Heart right ventricle (tissue), 16 donors: ENCODE measurements at regions not wholly inside any gene's neighbourhood (a gene's known extent, or its start where the extent isn't known, plus 50 kb on each side); places are given as distances from the start of the nearest gene placed in this dataset.

Experiments used
- ATAC-seq, 8 donors: fragments of 200-7000 bp; cut with Tn5 transposase; one replicate each; pipeline ENCODE4 v1.9.1; 2020; ENCODE audit warnings: mild to moderate bottlenecking in 8 of 8, moderate library complexity in 8 of 8, moderate number of reproducible peaks in 1 of 8
- DNase-seq, 2 donors: peaks; one replicate each; pipeline ENCODE4 v3.0.0-alpha.2; 2020
- H3K27ac ChIP-seq, 10 donors: fragments of 200-600 bp; sonication (generic) in 2 of 10; one replicate each; pipeline versions ENCODE4 v1.5.0 to v1.8.0; 2020 to 2022; ENCODE audit warnings: mild to moderate bottlenecking in 3 of 10
- H3K27me3 ChIP-seq, 7 donors: fragments of 200-600 bp; one replicate each; pipeline ENCODE4 v1.8.0; 2021 to 2022; ENCODE audit warnings: mild to moderate bottlenecking in 2 of 7
- H3K36me3 ChIP-seq, 9 donors: fragments of 200-600 bp; sonication (generic) in 1 of 9; one replicate each; pipeline versions ENCODE4 v1.5.0 to v1.8.0; 2020 to 2022; ENCODE audit warnings: mild to moderate bottlenecking in 2 of 9
- H3K4me1 ChIP-seq, 9 donors: fragments of 200-600 bp; sonication (generic) in 1 of 9; one replicate each; pipeline versions ENCODE4 v1.5.0 to v1.8.0; 2020 to 2022; ENCODE audit warnings: mild to moderate bottlenecking in 4 of 9
- H3K4me3 ChIP-seq, 10 donors: fragments of 200-600 bp; sonication (generic) in 2 of 10; one replicate each; pipeline versions ENCODE4 v1.5.0 to v1.8.0; 2020 to 2022; ENCODE audit warnings: mild to moderate bottlenecking in 7 of 10, moderate library complexity in 2 of 10
- H3K9me3 ChIP-seq, 11 donors: fragments of 200-600 bp in 10 of 11; sonication (generic) in 2 of 11; one replicate each; pipeline versions ENCODE4 v1.5.0 to v1.8.0; 2013 to 2022; ENCODE audit warnings: mild to moderate bottlenecking in 2 of 11, control low read depth in 1 of 11, moderate library complexity in 1 of 11
- CTCF ChIP-seq, 9 donors: fragments of 200-600 bp; sonication (generic) in 2 of 9; IDR thresholded peaks; one replicate each; pipeline versions ENCODE4 v1.5.0 to v1.8.0; 2021 to 2022; ENCODE audit warnings: antibody characterized with exemption in 9 of 9, mild to moderate bottlenecking in 5 of 9, moderate library complexity in 1 of 9
- WGBS, 2 donors: extraction: QIAGEN DNeasy Blood & Tissue Kit; methylation state at CpG; one replicate each; pipeline ENCODE4 v1.1.7; 2013; ENCODE audit warnings: inconsistent platforms in 1 of 2; 5-methylcytosine and 5-hydroxymethylcytosine counted together
- intact Hi-C, 10 donors: fragments of 100-400 bp; cut with DNase I; formaldehyde crosslinking; loops; one replicate each; pipeline versions ENCODE4 v1.11.1 to v1.14.2; 2022
- donor health status: Arrhythmogenic right ventricular cardiomyopathy.
- donor health status: ischemic (EF 13 %, LVEDD 7.1; RV severe dilation, severe dysfunction).
- donor health status: healthy with polysubstance abuse.
- donor health status: DM: no; HTN: yes; CAD: no.
- donor health status: DM: no; HTN: no; CAD: no.
- donor health status: ischemic (EF 25% LVEDD 6.9; RV normal size, moderate dysfunction).
- donor health status: ischemic (EF 25% LVEDD 5.7; RV mildly dilated, moderate dysfunction).
- donor health status: healthy.
- donor health status: DM: yes; HTN: yes; CAD: no.
- donor health status: Ischemic cardiomyopathy.
- donor health status: ischemic (EF 35%, LVEDD 5.7; RV mildly dilated, moderate dysfunction).
- donor health status: nonischemic (EF 11% LVEDD 7.7; RV severe dilation, severe dysfunction).
- donor health status: DM: yes; HTN: yes; CAD: no.
- donor health status: PGD.
- donor health status: ischemic (EF 29% LVEDD 5.4; RV normal size, mild dysfunction).
- donor health status: nonischemic (EF 23%, LVEDD 6.1; RV moderate dilation, normal function).

GRCh38 chr5:118554241-118554640, 434.1 kb downstream of the DTWD2 start:
- DNase-seq (no peak), ATAC-seq (no peak)
- Histone ChIP-seq H3K27me3 (no peaks in the 10 kb centered on the region), H3K36me3 (no peaks in the 10 kb centered on the region), H3K9me3 (no peaks in the 10 kb centered on the region), H3K27ac (peak overlapping the region in 3 of 10 donors; percentile 0 to 36 (median 2)), H3K4me1 (peaks cover 0 to 27% (median 9%) of the 10 kb centered on the region in 9 donors), H3K4me3 (no peak overlapping the region)
- 95 to 97% methylated on average over 2 of the region's 2 CpGs for WGBS, 2 donors
- TF ChIP-seq CTCF (IDR thresholded peaks at IDR 0.05): no peak
- intact Hi-C loops: no loop called here

GRCh38 chr5:118553662-118554061, 434.7 kb downstream of the DTWD2 start:
- DNase-seq (peak; percentile 39 to 60), ATAC-seq (peak; percentile 73 to 95 (median 86))
- no peaks in the 10 kb centered on the region for H3K36me3 ChIP-seq
- no peaks in the 10 kb centered on the region for H3K27me3 ChIP-seq
- peaks cover 0 to 27% (median 9%) of the 10 kb centered on the region in 9 donors for H3K4me1 ChIP-seq
- peak overlapping the region in 3 of 10 donors; percentile 0 to 36 (median 17) for H3K27ac ChIP-seq
- no peaks in the 10 kb centered on the region for H3K9me3 ChIP-seq
- intact Hi-C loops: no loop called here
- TF ChIP-seq CTCF (IDR thresholded peaks at IDR 0.05): no peak
- no peak overlapping the region for H3K4me3 ChIP-seq
- 34 to 52% methylated on average over 3 of the region's 3 CpGs for WGBS, 2 donors

GRCh38 chr5:118552731-118553360, 435.5 kb downstream of the DTWD2 start:
- WGBS, 2 donors: 69 to 75% methylated on average over 2 of the region's 2 CpGs
- Histone ChIP-seq H3K27ac (peak overlapping the region in 2 of 10 donors; percentile 13 to 36), H3K27me3 (no peaks in the 10 kb centered on the region), H3K4me3 (no peak overlapping the region), H3K9me3 (no peaks in the 10 kb centered on the region), H3K36me3 (no peaks in the 10 kb centered on the region), H3K4me1 (peaks cover 0 to 27% (median 9%) of the 10 kb centered on the region in 9 donors)
- no peak for ATAC-seq
- intact Hi-C loops: no loop called here
- TF ChIP-seq CTCF (IDR thresholded peaks at IDR 0.05): no peak
- no peak for DNase-seq

- Histone ChIP-seq H3K9me3 (no peaks in the 10 kb centered on the region), H3K27ac (no peak overlapping the region), H3K4me3 (no peak overlapping the region), H3K27me3 (no peaks in the 10 kb centered on the region), H3K36me3 (no peaks in the 10 kb centered on the region), H3K4me1 (peaks cover 0 to 27% (median 9%) of the 10 kb centered on the region in 9 donors)
- intact Hi-C loops: no loop called here
- TF ChIP-seq CTCF (IDR thresholded peaks at IDR 0.05): no peak
- 81 to 83% methylated on average over 2 of the region's 2 CpGs for WGBS, 2 donors
- no peak for ATAC-seq
- DNase-seq: no peak
These were observed 436.2 kb downstream of the DTWD2 start for GRCh38 chr5:118552146-118552545.
